OCI-LY7 (cell line): ENCODE measurements at regions not wholly inside any gene's neighbourhood (a gene's known extent, or its start where the extent isn't known, plus 50 kb on each side); places are given as distances from the start of the nearest gene placed in this dataset.
"Not testable (repeated sequence)": the region's sequence is repeated elsewhere in the genome, so short reads cannot be mapped to it uniquely, and the experiment has no call there.

Experiments used
- EZH2phosphoT487 ChIP-seq: fragments of 200-600 bp; sonication (generic); IDR thresholded peaks from 2 replicates; pipeline ENCODE4 v1.6.1; 2018; ENCODE audit warnings: low read depth, borderline replicate concordance, mild to moderate bottlenecking, mixed run types, antibody characterized with exemption, low read length, moderate library complexity, mixed read lengths
- TF ChIP-seq, protein P1 (sequence below): fragments of 200-600 bp; sonication (generic); conservative IDR thresholded peaks from 2 replicates; pipeline ENCODE4 v1.5.1; 2014; ENCODE audit warnings: mild to moderate bottlenecking, antibody characterized with exemption, low read length, moderate library complexity, mixed read lengths

DNA sequence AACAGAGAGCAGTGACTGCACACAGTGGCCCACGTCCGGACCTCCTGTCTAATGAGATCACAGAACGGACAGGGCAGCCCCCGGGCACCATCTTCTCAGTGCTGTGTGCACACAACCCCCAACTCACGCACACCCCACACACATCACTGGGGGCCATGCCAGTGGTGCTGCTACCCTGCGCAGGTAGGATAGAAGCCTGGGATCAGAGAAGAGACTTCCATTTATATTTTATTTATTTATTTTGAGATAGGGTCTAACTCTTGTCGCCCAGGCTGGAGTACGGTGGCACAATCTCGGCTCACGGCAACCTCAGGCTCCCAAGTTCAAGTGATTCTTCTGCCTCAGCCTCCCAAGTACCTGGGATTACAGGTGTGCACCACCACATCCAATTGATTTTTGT lies 71.5 kb upstream of the TNK2 start:
- TF ChIP-seq, protein P1, sequence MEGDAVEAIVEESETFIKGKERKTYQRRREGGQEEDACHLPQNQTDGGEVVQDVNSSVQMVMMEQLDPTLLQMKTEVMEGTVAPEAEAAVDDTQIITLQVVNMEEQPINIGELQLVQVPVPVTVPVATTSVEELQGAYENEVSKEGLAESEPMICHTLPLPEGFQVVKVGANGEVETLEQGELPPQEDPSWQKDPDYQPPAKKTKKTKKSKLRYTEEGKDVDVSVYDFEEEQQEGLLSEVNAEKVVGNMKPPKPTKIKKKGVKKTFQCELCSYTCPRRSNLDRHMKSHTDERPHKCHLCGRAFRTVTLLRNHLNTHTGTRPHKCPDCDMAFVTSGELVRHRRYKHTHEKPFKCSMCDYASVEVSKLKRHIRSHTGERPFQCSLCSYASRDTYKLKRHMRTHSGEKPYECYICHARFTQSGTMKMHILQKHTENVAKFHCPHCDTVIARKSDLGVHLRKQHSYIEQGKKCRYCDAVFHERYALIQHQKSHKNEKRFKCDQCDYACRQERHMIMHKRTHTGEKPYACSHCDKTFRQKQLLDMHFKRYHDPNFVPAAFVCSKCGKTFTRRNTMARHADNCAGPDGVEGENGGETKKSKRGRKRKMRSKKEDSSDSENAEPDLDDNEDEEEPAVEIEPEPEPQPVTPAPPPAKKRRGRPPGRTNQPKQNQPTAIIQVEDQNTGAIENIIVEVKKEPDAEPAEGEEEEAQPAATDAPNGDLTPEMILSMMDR = not testable (repeated sequence)
- TF ChIP-seq EZH2phosphoT487 = not testable (repeated sequence)
